Activated effector memory CD4-positive, alpha-beta T cell treated with anti-CD3 and anti-CD28 coated beads, Interleukin-2, amount 50 U/mL, for 16 hours (primary cell): ENCODE measurements at regions not wholly inside any gene's neighbourhood (a gene's known extent, or its start where the extent isn't known, plus 50 kb on each side); places are given as distances from the start of the nearest gene placed in this dataset.

Experiments
- DNase-seq: peaks from one replicate; pipeline ENCODE4 v3.0.0-alpha.2; 2020

DNA sequence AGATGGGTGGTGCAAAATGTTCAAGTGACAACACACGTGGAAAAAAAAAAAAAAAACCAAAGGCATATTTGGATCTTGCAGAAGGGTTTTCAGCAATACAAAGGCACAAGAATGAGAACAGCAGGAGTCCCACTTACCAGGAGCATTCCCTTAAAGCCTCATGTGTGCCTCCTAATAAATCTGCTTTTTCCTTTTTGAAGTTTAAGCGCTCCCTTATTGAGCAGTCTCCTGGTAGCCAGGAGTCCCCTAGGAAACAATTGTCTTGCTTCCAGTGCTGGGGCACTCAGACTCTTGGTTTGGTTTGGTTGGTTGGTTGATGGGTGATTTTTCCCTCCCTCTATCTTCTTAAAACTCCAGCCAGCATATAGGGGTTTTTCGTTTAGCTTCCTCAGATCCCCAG lies 321.8 kb upstream of the NFE2L3 start:
- no peak for DNase-seq

- DNase-seq: no peak
Observed at GRCh38 chr7:25831062-25831691, 320.8 kb upstream of the NFE2L3 start.

- DNase-seq: no peak
Observed at GRCh38 chr7:25831831-25832411, 320.1 kb upstream of the NFE2L3 start.

DNA sequence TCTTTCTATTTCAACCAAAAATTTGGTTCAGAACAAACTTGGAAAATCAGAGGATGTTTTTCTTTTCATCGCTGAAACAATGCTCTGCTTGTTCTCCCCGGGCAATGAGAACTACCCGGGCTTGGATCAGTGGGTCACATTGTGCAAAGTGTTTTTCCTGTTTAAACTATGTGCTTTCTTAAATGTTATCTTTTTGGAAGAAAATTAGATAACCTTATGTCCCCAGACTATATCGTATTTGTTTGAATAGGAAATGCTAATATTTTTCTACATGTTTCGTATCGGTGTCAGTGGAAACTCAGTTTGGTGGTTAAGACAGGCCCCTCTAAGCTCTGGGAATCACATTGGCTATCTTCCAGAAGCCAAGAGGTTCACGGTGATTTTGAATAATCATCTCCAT lies 319.5 kb upstream of the NFE2L3 start:
- no peak for DNase-seq

- no peak for DNase-seq
Observed at GRCh38 chr7:25832929-25833328, 319.1 kb upstream of the NFE2L3 start.

GRCh38 chr7:25834050-25834449 lies 317.9 kb upstream of the NFE2L3 start:
- no peak for DNase-seq

- DNase-seq: no peak
Observed at GRCh38 chr7:25835197-25835596, 316.8 kb upstream of the NFE2L3 start.

GRCh38 chr7:25839084-25839769 lies 312.8 kb upstream of the NFE2L3 start:
- no peak for DNase-seq

DNA sequence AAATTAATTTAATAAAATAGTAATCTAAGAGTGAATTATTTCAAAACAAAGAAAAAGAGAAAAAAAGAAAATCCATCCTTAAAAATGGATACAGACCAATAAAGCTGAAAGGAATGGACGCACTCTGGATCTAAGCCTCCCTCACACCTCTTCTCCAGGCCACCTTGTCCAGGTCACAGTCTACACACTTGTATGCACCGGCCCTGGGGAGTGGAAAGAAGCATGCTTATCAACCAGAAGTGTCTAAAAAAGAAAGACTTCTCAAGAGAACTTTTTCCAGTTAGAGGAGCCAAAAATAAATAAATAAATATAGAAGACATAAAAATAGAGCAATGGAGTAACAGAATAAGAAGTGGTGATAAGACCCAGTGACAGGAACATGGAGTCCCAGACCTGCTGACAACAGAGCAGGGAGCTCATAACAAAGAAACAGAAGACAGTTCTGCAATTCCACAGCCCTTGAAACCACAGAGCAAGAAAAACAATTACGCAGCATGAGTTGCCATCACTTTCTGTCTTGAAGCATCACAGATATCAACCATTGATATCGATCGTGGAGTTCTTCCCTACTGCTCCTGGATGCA lies 311.7 kb upstream of the NFE2L3 start:
- no peak for DNase-seq

DNA sequence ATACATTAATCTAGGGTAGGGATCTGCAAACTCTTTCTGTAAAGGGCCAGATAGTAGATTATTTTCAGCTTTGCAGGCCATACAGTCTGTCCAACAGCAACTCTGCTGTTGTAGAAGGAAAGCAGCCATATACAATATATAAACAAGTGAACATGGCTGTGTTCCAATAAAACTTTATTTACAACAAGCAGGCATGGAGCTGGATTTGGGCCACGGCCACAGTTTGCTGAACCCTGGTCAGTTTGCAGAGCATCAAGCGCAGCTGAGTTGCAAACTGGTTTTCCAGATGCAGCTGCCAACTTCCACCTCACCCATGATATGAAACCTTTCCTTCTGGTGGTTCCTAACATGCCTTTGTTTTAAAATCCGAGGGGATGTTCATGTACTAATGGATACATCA lies 310.4 kb upstream of the NFE2L3 start:
- DNase-seq: no peak

- no peak for DNase-seq
Observed at GRCh38 chr7:25842201-25842733, 309.7 kb upstream of the NFE2L3 start.

DNA sequence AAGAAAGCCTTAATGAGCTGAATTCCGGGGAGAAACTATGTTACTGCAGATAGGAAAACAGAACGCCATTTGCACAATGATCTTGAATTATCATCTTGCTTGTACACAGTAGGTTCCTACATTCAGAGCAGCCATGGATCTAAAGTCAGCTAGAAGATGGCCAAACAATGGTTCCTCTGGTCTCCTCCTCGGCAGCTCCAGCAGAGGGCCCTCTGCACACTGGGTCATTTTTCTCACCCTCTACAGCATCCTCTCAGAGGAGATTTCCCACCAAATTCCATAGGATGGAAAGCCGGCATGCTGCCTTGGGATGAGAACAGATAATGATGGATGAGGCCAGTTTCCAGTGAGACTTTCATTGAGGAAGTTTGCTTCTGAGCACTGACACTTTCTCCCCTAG lies 308.5 kb upstream of the NFE2L3 start:
- no peak for DNase-seq

GRCh38 chr7:25844102-25844870 lies 307.7 kb upstream of the NFE2L3 start:
- DNase-seq: no peak

DNA sequence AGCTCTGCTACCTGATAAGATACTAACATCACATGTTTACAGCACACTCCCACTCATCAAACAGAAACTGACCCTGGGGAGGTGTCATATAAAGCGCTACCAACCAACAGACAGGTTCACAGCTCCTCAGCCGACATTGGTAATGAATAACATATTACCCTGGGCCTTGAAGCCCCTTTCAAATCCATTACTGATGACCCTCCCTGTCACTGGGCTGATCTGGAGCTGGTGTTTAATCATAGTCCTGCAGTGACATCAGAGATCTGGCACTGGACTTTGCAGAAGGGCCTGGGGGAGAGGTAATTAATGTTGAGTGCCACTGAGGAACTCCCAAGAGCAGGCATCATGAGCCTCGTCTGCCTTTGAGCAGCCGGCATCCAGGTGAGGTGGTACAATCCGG lies 306.5 kb upstream of the NFE2L3 start:
- DNase-seq: no peak

GRCh38 chr7:25846722-25847121 lies 305.3 kb upstream of the NFE2L3 start:
- no peak for DNase-seq

GRCh38 chr7:25847336-25848070 lies 304.5 kb upstream of the NFE2L3 start:
- no peak for DNase-seq

DNA sequence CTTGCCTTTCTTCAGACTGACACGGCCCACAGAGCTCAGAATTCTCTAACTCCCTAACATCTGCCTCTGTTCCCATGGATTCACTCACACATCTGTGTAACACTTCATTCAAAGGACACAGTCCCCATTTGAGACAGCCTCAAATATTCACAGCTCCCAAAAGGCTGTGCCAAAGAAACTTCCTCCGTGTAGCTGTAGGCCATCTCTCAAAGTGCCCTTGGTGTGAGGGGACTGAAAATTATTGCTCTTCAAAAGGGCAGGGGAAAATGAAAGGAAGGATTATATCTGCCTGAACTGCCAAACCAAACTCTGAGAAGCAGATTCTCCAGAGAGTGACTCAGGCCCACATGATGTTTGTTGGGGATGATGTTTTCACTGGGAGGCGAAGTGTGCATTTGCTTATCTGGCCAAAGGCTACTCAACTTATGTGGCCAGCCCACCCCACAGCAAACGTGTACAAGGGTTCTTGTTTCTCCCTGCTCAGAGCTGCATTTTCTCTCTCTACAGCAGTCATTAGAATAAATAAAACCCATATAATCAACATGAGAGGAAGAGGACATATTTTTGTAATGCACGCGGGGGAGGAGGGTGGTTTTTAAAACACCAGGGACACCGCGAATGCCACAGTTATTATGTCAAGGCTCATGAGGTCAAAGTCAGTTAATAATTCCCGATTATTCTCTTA lies 302.4 kb upstream of the NFE2L3 start:
- DNase-seq: no peak

DNA sequence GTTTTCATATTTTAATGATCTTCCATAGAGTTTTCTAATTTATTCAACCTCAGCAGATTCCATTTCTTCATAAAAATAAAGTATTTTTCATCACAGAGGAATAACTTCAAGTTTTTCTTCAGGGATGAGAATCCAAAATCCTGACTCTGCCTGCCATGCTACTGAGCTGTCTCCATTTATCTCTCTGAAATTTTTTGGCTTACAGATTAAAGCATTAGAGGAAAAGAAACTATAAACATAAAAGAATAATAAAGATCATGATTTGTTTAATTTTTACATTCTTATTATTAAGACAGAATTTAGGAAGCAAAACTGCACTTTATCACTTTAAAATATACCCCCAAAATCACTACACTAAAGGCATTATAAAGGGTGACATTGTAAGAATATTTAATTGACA lies 301.8 kb upstream of the NFE2L3 start:
- no peak for DNase-seq

GRCh38 chr7:25850735-25851134 lies 301.3 kb upstream of the NFE2L3 start:
- DNase-seq: no peak

- peak; percentile 80 for DNase-seq
Observed at GRCh38 chr7:25851332-25852210, 300.4 kb upstream of the NFE2L3 start.
